IMR-90 (cell line): ENCODE measurements at regions not wholly inside any gene's neighbourhood (a gene's known extent, or its start where the extent isn't known, plus 50 kb on each side); places are given as distances from the start of the nearest gene placed in this dataset.

Experiments used
- ATAC-seq: fragments of 200-7000 bp; cut with Tn5 transposase; 2 replicates; pipeline ENCODE4 v1.9.1; 2020; ENCODE audit warnings: low read depth, mild to moderate bottlenecking, moderate library complexity
- BruUV-seq: library from RNA; stranded (reverse); fragments of 400-500 nt; replicated peaks from 2 replicates; lab custom pipeline; 2021; lab: Mats Ljungman, UMichigan
- CTCF ChIA-PET: fragments of 300-600 bp; formaldehyde crosslinking; extraction: SDS; loops from one replicate; lab custom pipeline; 2021; ENCODE audit warnings: antibody characterized with exemption; lab: Yijun Ruan, JAX
- POLR2A ChIA-PET: fragments of 300-600 bp; sonication (Branson Sonifier 250); formaldehyde crosslinking; loops from one replicate; lab custom pipeline; 2022; ENCODE audit warnings: antibody characterized with exemption; ENCODE audit not compliant: unreplicated experiment; lab: Charles Lee
- DNase-seq: peaks from one replicate; pipeline ENCODE4 v3.0.0; 2013
- H2AFZ ChIP-seq: replicated peaks from 2 replicates; pipeline ENCODE3; 2013; ENCODE audit warnings: low read length, mild to moderate bottlenecking; ENCODE audit not compliant: poor library complexity
- H2AK5ac ChIP-seq: 2 replicates; pipeline ENCODE4 v1.6.1; 2013; ENCODE audit warnings: low read depth, low read length, inconsistent platforms
- H2AK9ac ChIP-seq: replicated peaks from 2 replicates; pipeline ENCODE3; 2013; ENCODE audit warnings: mild to moderate bottlenecking, low read depth, low read length, moderate library complexity; ENCODE audit not compliant: poor library complexity
- H2BK120ac ChIP-seq: 2 replicates; pipeline ENCODE4 v1.6.1; 2013; ENCODE audit warnings: low read depth, low read length, inconsistent platforms
- H2BK15ac ChIP-seq: 3 replicates; pipeline ENCODE4 v1.6.1; 2013; ENCODE audit warnings: low read depth, low read length, inconsistent platforms
- H2BK20ac ChIP-seq: 2 replicates; pipeline ENCODE4 v1.6.1; 2013; ENCODE audit warnings: low read depth, mild to moderate bottlenecking, inconsistent platforms, low read length, moderate library complexity
- H2BK5ac ChIP-seq: 2 replicates; pipeline ENCODE4 v1.6.1; 2013; ENCODE audit warnings: mild to moderate bottlenecking, low read depth, low read length, inconsistent platforms; ENCODE audit not compliant: poor library complexity, severe bottlenecking
- H3K14ac ChIP-seq: replicated peaks from 2 replicates; pipeline ENCODE4 v1.6.1; 2013; ENCODE audit warnings: low read depth, low read length, inconsistent platforms
- H3K18ac ChIP-seq: 2 replicates; pipeline ENCODE4 v1.6.1; 2013; ENCODE audit warnings: low read depth, low read length, control low read depth
- H3K23ac ChIP-seq: 2 replicates; pipeline ENCODE4 v1.6.1; 2013; ENCODE audit warnings: low read depth, low read length, inconsistent platforms
- H3K27ac ChIP-seq: 2 replicates; pipeline ENCODE4 v1.5.1; 2013; ENCODE audit warnings: mild to moderate bottlenecking, control low read depth, low read length; ENCODE audit not compliant: insufficient read depth
- H3K27me3 ChIP-seq: 2 replicates; pipeline ENCODE4 v1.6.1; 2013; ENCODE audit warnings: low read length; ENCODE audit not compliant: control insufficient read depth, insufficient read depth
- H3K36me3 ChIP-seq: 2 replicates; pipeline ENCODE4 v1.6.1; 2013; ENCODE audit warnings: low read length, mixed read lengths; ENCODE audit not compliant: control insufficient read depth, insufficient read depth
- H3K4ac ChIP-seq: 2 replicates; pipeline ENCODE4 v1.6.1; 2013; ENCODE audit warnings: low read depth, low read length, inconsistent platforms
- H3K4me1 ChIP-seq: 2 replicates; pipeline ENCODE4 v1.6.1; 2013; ENCODE audit warnings: low read length, mixed read lengths; ENCODE audit not compliant: control insufficient read depth, insufficient read depth
- H3K4me2 ChIP-seq: 2 replicates; pipeline ENCODE4 v1.6.1; 2013; ENCODE audit warnings: low read depth, mild to moderate bottlenecking, control low read depth, low read length, moderate library complexity
- H3K4me3 ChIP-seq: 2 replicates; pipeline ENCODE4 v1.5.1; 2013; ENCODE audit warnings: low read depth, mild to moderate bottlenecking, control low read depth, low read length, moderate library complexity; ENCODE audit not compliant: insufficient read depth
- H3K56ac ChIP-seq: 2 replicates; pipeline ENCODE4 v1.6.1; 2013; ENCODE audit warnings: low read length, inconsistent platforms; ENCODE audit not compliant: insufficient read depth; ENCODE audit errors: extremely low read depth
- H3K79me1 ChIP-seq, 2 experiments: 2 replicates each; pipeline ENCODE4 v1.6.1; 2013; ENCODE audit warnings: low read length in 2 of 2, inconsistent platforms in 1 of 2, low read depth in 1 of 2
- H3K9ac ChIP-seq: 2 replicates; pipeline ENCODE4 v1.6.1; 2013; ENCODE audit warnings: low read depth, low read length, control low read depth
- H3K9me1 ChIP-seq: 2 replicates; pipeline ENCODE4 v1.6.1; 2013; ENCODE audit warnings: low read length, inconsistent platforms; ENCODE audit not compliant: insufficient read depth
- H3K9me3 ChIP-seq: 2 replicates; pipeline ENCODE4 v1.6.1; 2013; ENCODE audit warnings: low read length; ENCODE audit not compliant: control insufficient read depth, insufficient read depth
- H4K20me1 ChIP-seq: 2 replicates; pipeline ENCODE4 v1.6.1; 2013; ENCODE audit warnings: low read length, inconsistent platforms; ENCODE audit not compliant: insufficient read depth
- H4K5ac ChIP-seq: 2 replicates; pipeline ENCODE4 v1.6.1; 2013; ENCODE audit warnings: mild to moderate bottlenecking, low read depth, low read length, control low read depth
- H4K8ac ChIP-seq, 2 experiments: 2 replicates each; pipeline ENCODE4 v1.6.1; 2013; ENCODE audit warnings: low read depth in 2 of 2, low read length in 2 of 2, control low read depth in 1 of 2, inconsistent platforms in 1 of 2
- H4K91ac ChIP-seq: 2 replicates; pipeline ENCODE4 v1.6.1; 2013; ENCODE audit warnings: low read depth, low read length, inconsistent platforms; ENCODE audit not compliant: insufficient read depth
- BHLHE40 ChIP-seq: fragments of 150-350 bp; IDR thresholded peaks from 2 replicates; pipeline ENCODE4 v1.6.1; 2016; ENCODE audit warnings: mild to moderate bottlenecking, low read depth, low read length
- CTCF ChIP-seq: conservative IDR thresholded peaks from 2 replicates; pipeline ENCODE4 v1.5.1; 2012; ENCODE audit warnings: mild to moderate bottlenecking, low read depth, low read length, improper control_type of control experiment
- FOS ChIP-seq: fragments of 150-350 bp; IDR thresholded peaks from 2 replicates; pipeline ENCODE4 v1.6.1; 2016; ENCODE audit warnings: low read depth, low read length
- WGBS, 2 experiments: methylation state at CpG; one replicate each; pipeline versions ENCODE4 v1.1.5 to v1.1.7; 2013; ENCODE audit warnings: missing lambda C conversion rate in 2 of 2; ENCODE audit not compliant: insufficient read length in 1 of 2; ENCODE audit errors: extremely low coverage in 2 of 2; 5-methylcytosine and 5-hydroxymethylcytosine counted together
- dilution Hi-C: fragments of 300-500 bp; cut with HindIII; formaldehyde crosslinking; loops from one replicate; pipeline ENCODE4 v1.14.3; 2018; ENCODE audit warnings: low sequenced_read_pairs; ENCODE audit not compliant: unreplicated experiment
- in situ Hi-C: fragments of 300-500 bp; cut with MboI; formaldehyde crosslinking; loops from 3 replicates; pipeline ENCODE4 v1.14.3; 2019; ENCODE audit warnings: low sequenced_read_pairs, inconsistent platforms, mixed read lengths
- intact Hi-C: fragments of 100-400 bp; cut with micrococcal nuclease; formaldehyde crosslinking; loops from 2 replicates; pipeline ENCODE4 v1.10.0; 2022

- H4K8ac ChIP-seq, result no peak overlapping the region
- DNase-seq, result no peak
- H4K20me1 ChIP-seq, result no peaks in the 10 kb centered on the region; the same call in 1 of the 2 replicates
- H3K23ac ChIP-seq, result no peak overlapping the region
- H3K18ac ChIP-seq, result no peak overlapping the region
- intact Hi-C loops (no loop called here), dilution Hi-C loops (no loop called here), in situ Hi-C loops (no loop called here)
- no peak overlapping the region for H4K5ac ChIP-seq
- H3K9ac ChIP-seq, result no peak overlapping the region
- H3K79me1 ChIP-seq, result no peaks in the 10 kb centered on the region
- CTCF ChIA-PET, result no interaction called here
- no peak for TF ChIP-seq FOS
- TF ChIP-seq CTCF, result no peak
- TF ChIP-seq BHLHE40, result no peak
- no peak overlapping the region for H2AFZ ChIP-seq
- no peak overlapping the region for H2BK15ac ChIP-seq
- H3K56ac ChIP-seq, result no peak overlapping the region
- peaks cover 45% of the 10 kb centered on the region for H3K27me3 ChIP-seq
- H3K4me1 ChIP-seq, result no peaks in the 10 kb centered on the region
- H3K36me3 ChIP-seq, result no peaks in the 10 kb centered on the region
- POLR2A ChIA-PET, result no interaction called here
- no TSS peak for BruUV-seq
- H2AK9ac ChIP-seq, result no peak overlapping the region
- H3K4me2 ChIP-seq, result no peak overlapping the region
- no peaks in the 10 kb centered on the region for H3K9me1 ChIP-seq
- no peak overlapping the region for H2AK5ac ChIP-seq
- no peak overlapping the region for H3K27ac ChIP-seq
- no peak overlapping the region for H3K4me3 ChIP-seq
- no peaks in the 10 kb centered on the region for H3K9me3 ChIP-seq
- H4K91ac ChIP-seq, result no peak overlapping the region
- no peak for ATAC-seq
- H2BK120ac ChIP-seq, result no peak overlapping the region
- no CpG with 5 or more reads among the region's 8 CpGs for WGBS, 2 experiments
- H2BK5ac ChIP-seq, result no peak overlapping the region
- H3K14ac ChIP-seq, result no peak overlapping the region
- H3K4ac ChIP-seq, result no peak overlapping the region
- no peak overlapping the region for H2BK20ac ChIP-seq
Measured at GRCh38 chrX:69290292-69290691, 125.0 kb upstream of the PJA1 start.
